Spleen (tissue), 11 donors: ENCODE measurements at regions not wholly inside any gene's neighbourhood (a gene's known extent, or its start where the extent isn't known, plus 50 kb on each side); places are given as distances from the start of the nearest gene placed in this dataset.
A peak's percentile ranks its signal among the peaks of the same experiment; 100 is the strongest.

Source experiments
- DNase-seq: peaks from one replicate; pipeline ENCODE4 v3.0.0-alpha.2; 2020
- H3K27ac ChIP-seq, 8 donors: fragments of 200-600 bp; sonication (generic) in 7 of 8; 1 replicate in 4 of 8; 2 replicates in 4 of 8; pipeline versions ENCODE4 v1.5.0 to v1.8.0; 2016 to 2021; ENCODE audit warnings: inconsistent platforms in 4 of 8, mild to moderate bottlenecking in 4 of 8, moderate library complexity in 1 of 8
- H3K27me3 ChIP-seq, 7 donors: fragments of 200-600 bp; sonication (generic) in 6 of 7; replicated peaks in 1 of 7; 1 replicate in 4 of 7; 2 replicates in 3 of 7; pipeline versions ENCODE4 v1.5.0 to v1.8.0; 2016 to 2021; ENCODE audit warnings: inconsistent platforms in 3 of 7, mild to moderate bottlenecking in 1 of 7
- H3K36me3 ChIP-seq, 6 donors: fragments of 200-600 bp; sonication (generic) in 5 of 6; 1 replicate in 4 of 6; 2 replicates in 2 of 6; pipeline versions ENCODE4 v1.5.0 to v1.8.0; 2016 to 2021; ENCODE audit warnings: inconsistent platforms in 2 of 6
- H3K4me1 ChIP-seq, 6 donors: fragments of 200-600 bp; sonication (generic) in 5 of 6; 1 replicate in 3 of 6; 2 replicates in 3 of 6; pipeline versions ENCODE4 v1.5.0 to v1.8.0; 2016 to 2021; ENCODE audit warnings: inconsistent platforms in 3 of 6
- H3K4me3 ChIP-seq, 8 donors: fragments of 200-600 bp; sonication (generic) in 7 of 8; 1 replicate in 4 of 8; 2 replicates in 4 of 8; pipeline versions ENCODE4 v1.5.0 to v1.8.0; 2016 to 2021; ENCODE audit warnings: inconsistent platforms in 4 of 8, mild to moderate bottlenecking in 4 of 8, moderate library complexity in 2 of 8
- H3K9me3 ChIP-seq, 8 donors: fragments of 200-600 bp; sonication (generic) in 7 of 8; 1 replicate in 4 of 8; 2 replicates in 4 of 8; pipeline versions ENCODE4 v1.5.0 to v1.8.0; 2016 to 2021; ENCODE audit warnings: inconsistent platforms in 4 of 8
- POLR2A ChIP-seq, 3 donors: fragments of 450-650 bp; IDR thresholded peaks; one replicate each; pipeline ENCODE4 v1.5.1; 2017; ENCODE audit warnings: antibody characterized with exemption in 3 of 3, mild to moderate bottlenecking in 1 of 3
- POLR2AphosphoS5 ChIP-seq, 3 donors: sonication (generic); formaldehyde crosslinking; IDR thresholded peaks; one replicate each; pipeline ENCODE4 v1.5.1; 2017; ENCODE audit warnings: antibody characterized with exemption in 3 of 3
- WGBS, 5 donors: extraction: QIAGEN DNeasy Blood & Tissue Kit in 3 of 5; methylation state at CpG; one replicate each; pipeline versions ENCODE4 v1.1.5 to v1.1.7; 2013 to 2018; 5-methylcytosine and 5-hydroxymethylcytosine counted together
- intact Hi-C: fragments of 100-400 bp; cut with DNase I; formaldehyde crosslinking; loops from one replicate; pipeline ENCODE4 v1.15.0; 2023; ENCODE audit warnings: low total_unique reads
- TF ChIP-seq, protein P1 (sequence below), 11 experiments: fragments of 200-600 bp in 7 of 11; fragments of 450-650 bp in 4 of 11; sonication (generic) in 4 of 11; IDR thresholded peaks in 8 of 11; conservative IDR thresholded peaks in 3 of 11; 1 replicate in 7 of 11; 2 replicates in 4 of 11; pipeline versions ENCODE4 v1.4.0 to v1.8.0; 2016 to 2021; ENCODE audit warnings: antibody characterized with exemption in 11 of 11, inconsistent platforms in 4 of 11, mild to moderate bottlenecking in 1 of 11
- donor health status: healthy with polysubstance abuse.
- donor health status: DM: no; HTN: no; CAD: no; lungs with moderate emphysema.
- donor health status: DM: no; HTN: no; CAD: no.
- donor health status: Bipolar disorder and iron deficiency.
- donor health status: healthy.
- donor health status: DM: no; HTN: no; CAD: no.
- donor health status: DM: yes; HTN: yes; CAD: no.

DNA sequence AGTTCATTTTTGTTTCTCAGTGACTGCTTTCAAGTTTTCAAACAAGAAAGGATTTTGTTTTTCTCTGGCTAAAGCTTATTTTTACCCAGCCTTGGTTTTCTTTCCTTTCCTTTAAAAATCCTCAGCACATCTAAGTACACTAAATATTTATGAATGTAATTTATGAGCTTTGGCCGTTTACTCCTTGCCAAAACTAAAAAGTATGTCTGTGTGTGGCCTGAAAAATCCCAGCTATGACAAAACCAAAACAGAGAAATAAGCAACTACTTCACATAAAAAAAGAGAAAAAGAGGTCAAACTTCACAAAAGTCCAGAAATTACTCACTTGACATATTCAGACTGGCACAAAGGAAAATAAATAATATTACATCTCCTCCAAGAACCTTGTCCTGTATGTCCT lies 365.1 kb upstream of the NFE2L3 start:
- Histone ChIP-seq H3K9me3 (no peaks in the 10 kb centered on the region), H3K4me3 (no peak overlapping the region), H3K36me3 (no peaks in the 10 kb centered on the region), H3K4me1 (no peaks in the 10 kb centered on the region), H3K27me3 (no peaks in the 10 kb centered on the region), H3K27ac (peak overlapping the region in 4 of 8 donors; percentile 5 to 32 (median 28))
- intact Hi-C loops = no loop called here
- WGBS, 5 donors = 16 to 66% (median 20%) methylated on average over 1 of the region's 1 CpG
- TF ChIP-seq POLR2A (IDR thresholded peaks at IDR 0.05) (no peak), POLR2AphosphoS5 (IDR thresholded peaks at IDR 0.05) (no peak)
- TF ChIP-seq, protein P1, sequence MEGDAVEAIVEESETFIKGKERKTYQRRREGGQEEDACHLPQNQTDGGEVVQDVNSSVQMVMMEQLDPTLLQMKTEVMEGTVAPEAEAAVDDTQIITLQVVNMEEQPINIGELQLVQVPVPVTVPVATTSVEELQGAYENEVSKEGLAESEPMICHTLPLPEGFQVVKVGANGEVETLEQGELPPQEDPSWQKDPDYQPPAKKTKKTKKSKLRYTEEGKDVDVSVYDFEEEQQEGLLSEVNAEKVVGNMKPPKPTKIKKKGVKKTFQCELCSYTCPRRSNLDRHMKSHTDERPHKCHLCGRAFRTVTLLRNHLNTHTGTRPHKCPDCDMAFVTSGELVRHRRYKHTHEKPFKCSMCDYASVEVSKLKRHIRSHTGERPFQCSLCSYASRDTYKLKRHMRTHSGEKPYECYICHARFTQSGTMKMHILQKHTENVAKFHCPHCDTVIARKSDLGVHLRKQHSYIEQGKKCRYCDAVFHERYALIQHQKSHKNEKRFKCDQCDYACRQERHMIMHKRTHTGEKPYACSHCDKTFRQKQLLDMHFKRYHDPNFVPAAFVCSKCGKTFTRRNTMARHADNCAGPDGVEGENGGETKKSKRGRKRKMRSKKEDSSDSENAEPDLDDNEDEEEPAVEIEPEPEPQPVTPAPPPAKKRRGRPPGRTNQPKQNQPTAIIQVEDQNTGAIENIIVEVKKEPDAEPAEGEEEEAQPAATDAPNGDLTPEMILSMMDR (IDR thresholded peaks at IDR 0.05 in 8 of 11, conservative IDR thresholded peaks at IDR 0.05 in 3 of 11) = no peak
- DNase-seq = no peak

DNA sequence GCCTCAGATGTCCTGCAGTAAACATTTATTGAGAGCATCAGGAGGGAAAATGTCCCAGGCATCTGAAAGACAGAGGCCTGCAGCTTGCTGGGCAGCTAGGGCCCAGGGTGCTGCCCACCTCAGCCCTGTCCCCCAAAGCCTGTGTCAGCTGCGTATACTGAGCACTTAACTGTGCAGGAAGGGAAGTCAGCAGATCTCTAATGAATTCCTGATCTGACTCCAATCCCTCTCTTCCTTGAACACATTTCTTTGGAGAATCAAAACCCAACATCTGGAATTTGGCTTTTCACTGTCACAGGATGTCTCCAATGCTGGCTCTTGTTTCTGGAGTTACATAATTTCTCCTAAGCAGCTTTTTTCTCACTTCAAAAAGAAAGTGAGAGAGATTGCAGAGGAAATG lies 364.7 kb upstream of the NFE2L3 start:
- H3K27ac ChIP-seq = peak overlapping the region in 4 of 8 donors; percentile 5 to 32 (median 28)
- DNase-seq = no peak
- WGBS, 5 donors = 62 to 96% (median 82%) methylated on average over 1 of the region's 1 CpG

DNA sequence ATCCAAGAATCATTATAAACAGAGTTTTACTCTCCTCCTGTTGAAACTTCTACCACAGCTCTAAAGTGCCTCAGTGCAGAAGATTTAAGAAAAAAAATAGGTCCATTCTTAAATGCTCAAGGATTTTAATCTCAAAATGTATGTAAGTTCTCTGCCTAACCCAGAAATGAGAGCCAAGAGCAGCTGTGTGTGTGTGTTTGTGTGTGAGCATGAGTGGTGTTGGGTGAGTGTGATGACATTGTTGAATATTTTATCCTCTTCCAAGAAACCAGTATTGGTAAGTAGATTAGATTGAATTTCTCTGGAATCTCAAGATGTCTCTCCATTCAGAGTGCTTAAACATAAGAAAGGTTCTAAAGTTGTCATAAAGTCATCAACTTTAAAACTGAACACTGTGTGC lies 363.6 kb upstream of the NFE2L3 start:
- Histone ChIP-seq H3K27me3 (peaks cover 0 to 8% (median 0%) of the 10 kb centered on the region in 7 donors), H3K4me3 (no peak overlapping the region), H3K27ac (peak overlapping the region in 2 of 8 donors; percentile 5 to 47), H3K9me3 (no peaks in the 10 kb centered on the region), H3K36me3 (no peaks in the 10 kb centered on the region), H3K4me1 (no peaks in the 10 kb centered on the region)
- no peak for DNase-seq
- intact Hi-C loops = no loop called here
- TF ChIP-seq, protein P1 (IDR thresholded peaks at IDR 0.05 in 8 of 11, conservative IDR thresholded peaks at IDR 0.05 in 3 of 11) = no peak
- no peak for TF ChIP-seq POLR2A (IDR thresholded peaks at IDR 0.05)
- TF ChIP-seq POLR2AphosphoS5 (IDR thresholded peaks at IDR 0.05) = no peak

More for the DNA sequence above, 364.7 kb upstream of the NFE2L3 start:
- H3K4me1 ChIP-seq = no peaks in the 10 kb centered on the region
- no peaks in the 10 kb centered on the region for H3K36me3 ChIP-seq
- H3K4me3 ChIP-seq = no peak overlapping the region
- no peaks in the 10 kb centered on the region for H3K27me3 ChIP-seq
- TF ChIP-seq POLR2A (IDR thresholded peaks at IDR 0.05) = no peak
- TF ChIP-seq, protein P1 (IDR thresholded peaks at IDR 0.05 in 8 of 11, conservative IDR thresholded peaks at IDR 0.05 in 3 of 11) = no peak
- no peak for TF ChIP-seq POLR2AphosphoS5 (IDR thresholded peaks at IDR 0.05)
- intact Hi-C loops = no loop called here
- no peaks in the 10 kb centered on the region for H3K9me3 ChIP-seq

DNA sequence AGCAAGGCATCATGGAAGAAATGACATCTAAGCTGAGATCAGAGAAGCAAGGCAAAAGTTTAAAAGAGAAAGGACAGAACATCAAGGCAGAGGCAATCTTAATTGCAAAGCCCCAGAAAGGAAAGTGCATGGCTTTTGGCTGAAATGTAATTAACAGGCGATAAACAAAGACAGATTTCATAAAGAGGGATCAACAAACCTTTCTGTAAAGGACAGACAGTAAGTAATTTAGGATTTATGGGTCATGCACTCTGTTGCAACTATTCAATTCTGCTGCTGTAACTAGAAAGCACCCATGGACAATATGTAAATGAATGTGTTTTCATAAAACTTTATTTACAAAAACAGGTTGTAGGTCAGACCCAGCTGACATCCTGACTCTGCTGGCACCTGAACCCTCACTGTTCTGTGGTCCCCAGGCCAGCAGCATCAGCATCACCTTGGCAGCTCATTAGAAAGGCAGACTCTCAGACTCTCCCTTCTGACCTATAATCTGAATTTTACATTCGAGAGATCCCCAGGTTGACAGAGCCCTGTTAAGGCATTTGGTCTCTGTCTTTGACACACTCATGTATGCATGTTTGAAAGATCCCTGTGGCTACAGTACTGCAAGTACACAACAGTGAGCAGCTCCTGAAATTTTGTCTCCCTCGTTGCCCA lies 362.9 kb upstream of the NFE2L3 start:
- H3K4me3 ChIP-seq = no peak overlapping the region
- H3K9me3 ChIP-seq = no peaks in the 10 kb centered on the region
- no peak for DNase-seq
- H3K27me3 ChIP-seq = peaks cover 0 to 10% (median 0%) of the 10 kb centered on the region in 7 donors
- TF ChIP-seq POLR2A (IDR thresholded peaks at IDR 0.05) = no peak
- TF ChIP-seq POLR2AphosphoS5 (IDR thresholded peaks at IDR 0.05) = no peak
- TF ChIP-seq, protein P1 (IDR thresholded peaks at IDR 0.05 in 8 of 11, conservative IDR thresholded peaks at IDR 0.05 in 3 of 11) = no peak
- no peaks in the 10 kb centered on the region for H3K4me1 ChIP-seq
- H3K36me3 ChIP-seq = no peaks in the 10 kb centered on the region
- H3K27ac ChIP-seq = no peak overlapping the region
- intact Hi-C loops = no loop called here
- WGBS, 5 donors = 81 to 93% (median 85%) methylated on average over 3 of the region's 3 CpGs
